Pons (tissue), 1 donor: ENCODE measurements at regions not wholly inside any gene's neighbourhood (a gene's known extent, or its start where the extent isn't known, plus 50 kb on each side); places are given as distances from the start of the nearest gene placed in this dataset.

ENCODE experiments used
- DNase-seq: peaks from one replicate; pipeline ENCODE4 v3.0.0-alpha.2; 2016; ENCODE audit warnings: low spot score

DNA sequence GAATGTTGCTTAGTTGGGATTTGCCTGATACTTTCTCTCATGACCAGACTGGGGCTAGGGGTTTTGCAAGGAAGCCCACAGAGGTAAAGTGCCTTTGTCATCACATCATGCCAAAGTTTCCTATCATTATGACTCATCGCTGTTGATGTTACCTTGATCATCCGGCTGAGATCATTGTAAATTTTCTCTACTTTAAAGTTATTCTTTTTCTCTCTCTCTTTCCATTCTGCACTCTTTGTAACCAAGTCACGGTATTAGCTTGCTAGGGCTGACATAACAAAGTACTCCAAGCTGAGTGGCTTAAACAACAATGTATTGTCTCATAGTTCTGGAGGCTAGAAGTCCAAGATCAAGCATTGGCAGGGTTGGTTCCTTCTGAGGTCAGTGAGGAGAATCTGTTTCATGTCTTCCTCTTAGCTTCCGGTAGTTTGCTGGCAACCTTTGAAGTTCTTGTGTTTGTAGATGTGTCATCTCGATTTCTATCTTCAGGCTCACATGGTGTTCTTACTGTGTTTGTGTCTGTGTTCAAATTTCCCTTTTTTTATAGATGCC is 113.0 kb downstream of the DTHD1 start:
- peak; percentile 67 for DNase-seq

- peak; percentile 75 for DNase-seq
These were observed 118.4 kb downstream of the DTHD1 start for GRCh38 chr4:36399762-36400353.

DNA sequence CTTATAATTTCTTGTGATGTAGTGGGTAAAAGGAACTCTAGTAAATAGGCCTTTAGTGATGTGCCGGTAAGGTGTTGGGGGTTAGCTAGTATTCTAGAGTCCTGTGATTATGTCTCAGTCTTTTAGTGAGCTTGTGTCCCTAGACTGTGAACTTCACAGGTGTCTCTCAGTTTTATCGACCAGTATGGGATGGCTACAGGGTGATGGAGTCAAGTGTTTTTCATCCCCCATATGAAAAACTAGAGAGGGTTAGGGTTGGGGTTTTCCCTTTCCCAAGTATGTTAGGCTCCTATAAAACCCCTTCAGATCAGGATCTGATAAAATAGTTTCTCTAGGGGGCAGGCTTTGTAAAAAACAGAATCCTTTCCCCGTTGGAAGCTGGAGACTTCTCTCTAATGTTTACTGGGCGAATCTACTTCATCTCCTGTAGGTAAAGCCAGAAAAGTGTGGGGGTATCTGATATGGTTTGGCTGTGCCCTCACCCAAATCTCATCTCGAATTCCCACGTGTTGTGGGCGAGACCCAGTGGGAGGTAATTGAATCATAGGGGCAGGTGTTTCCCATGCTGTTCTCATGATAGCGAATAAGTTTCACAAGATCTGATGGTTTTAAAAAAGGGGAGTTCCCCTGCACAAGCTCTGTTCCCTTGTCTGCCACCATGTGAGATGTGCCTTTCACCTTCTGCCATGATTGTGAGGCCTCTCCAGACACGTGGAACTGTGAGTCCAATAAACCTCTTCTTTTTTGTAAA is 120.8 kb downstream of the DTHD1 start:
- DNase-seq: no peak

- DNase-seq: no peak
These were observed 129.9 kb downstream of the DTHD1 start for GRCh38 chr4:36411338-36411737.

- no peak for DNase-seq
These were observed 132.8 kb downstream of the DTHD1 start for GRCh38 chr4:36414248-36414647.

DNA sequence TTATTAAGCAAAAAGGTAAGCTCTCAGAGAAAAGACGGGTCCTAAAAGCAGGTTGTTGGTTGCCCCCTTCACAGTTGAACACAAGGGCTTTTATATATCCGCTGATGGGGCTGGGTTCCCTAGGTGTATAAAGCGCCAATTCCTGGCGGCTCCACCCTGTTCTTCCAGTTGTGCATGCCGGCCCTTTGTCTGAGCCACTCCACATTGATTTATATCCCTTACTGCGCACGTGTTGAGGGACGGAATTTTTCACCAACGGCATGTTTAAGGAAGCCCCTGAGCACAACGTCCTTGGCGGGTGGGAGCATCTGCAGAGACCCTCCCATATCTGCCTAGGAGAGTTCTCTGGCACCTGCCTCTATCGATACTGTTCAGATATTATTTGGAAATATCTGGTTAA is 135.7 kb downstream of the DTHD1 start:
- DNase-seq: no peak

DNA sequence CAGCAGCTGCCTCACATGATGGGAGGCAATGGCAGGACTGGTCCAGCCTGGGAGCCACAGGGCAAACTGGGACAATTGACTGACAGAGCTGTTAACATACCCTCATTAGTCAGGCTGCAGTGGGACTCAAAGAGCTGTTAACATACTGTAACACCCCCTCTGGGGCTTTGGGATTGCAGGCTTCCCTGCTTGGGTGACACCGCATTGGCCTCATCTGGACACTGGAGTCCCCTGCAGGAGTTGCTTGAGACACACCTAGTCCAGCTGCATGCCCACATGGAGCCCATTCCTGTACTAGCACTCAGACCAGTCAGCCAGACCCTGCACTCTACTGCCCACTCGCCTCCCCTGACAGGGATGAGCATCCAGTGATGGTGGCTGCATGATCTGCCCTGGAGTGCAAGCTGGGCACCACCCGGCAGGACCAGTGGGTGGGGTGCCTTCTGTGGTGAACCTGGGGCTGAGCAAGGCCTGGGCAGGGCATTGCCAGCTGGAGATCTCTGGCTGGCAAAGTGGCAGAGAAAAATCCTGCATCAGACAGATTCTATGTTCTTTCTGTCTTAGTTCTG is 138.8 kb downstream of the DTHD1 start:
- DNase-seq: no peak

DNA sequence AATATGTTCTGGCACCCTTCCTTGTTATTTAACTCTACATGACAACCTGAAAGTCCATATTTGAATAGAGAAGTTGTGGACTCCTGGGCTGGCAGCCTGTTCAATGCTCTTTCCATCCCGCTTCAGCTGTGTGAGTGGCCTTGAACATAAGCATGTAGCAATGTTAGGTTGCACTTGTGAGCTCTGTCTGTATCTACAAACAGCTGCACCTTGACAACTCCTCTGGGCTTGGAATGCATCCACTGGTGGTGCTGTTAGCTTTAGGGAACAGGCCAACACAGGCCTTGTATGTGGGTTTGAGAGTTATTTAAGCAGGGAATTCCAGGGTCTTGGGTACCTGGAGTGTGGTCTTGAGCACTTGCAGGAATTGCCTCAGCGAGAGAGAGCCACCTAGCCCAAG is 141.2 kb downstream of the DTHD1 start:
- no peak for DNase-seq

DNA sequence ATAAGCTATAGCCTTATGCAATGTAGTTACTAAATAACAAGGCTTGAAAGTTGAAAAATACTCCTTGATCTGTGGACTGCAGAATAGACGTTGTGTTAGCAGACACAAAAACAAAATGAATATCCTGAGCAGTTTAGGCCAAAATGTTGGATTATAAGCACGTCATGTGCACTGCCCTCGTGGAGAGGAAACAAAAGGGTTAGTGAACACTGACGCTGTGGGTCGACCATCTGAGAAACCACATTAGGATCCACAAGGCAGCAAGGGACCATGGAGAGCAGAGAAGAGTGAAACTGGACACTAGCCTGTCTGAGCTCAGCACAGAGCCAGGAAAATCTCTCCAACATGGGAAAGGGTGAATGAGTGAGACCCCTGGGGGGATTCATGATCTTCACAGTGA is 145.3 kb downstream of the DTHD1 start:
- DNase-seq: no peak

DNA sequence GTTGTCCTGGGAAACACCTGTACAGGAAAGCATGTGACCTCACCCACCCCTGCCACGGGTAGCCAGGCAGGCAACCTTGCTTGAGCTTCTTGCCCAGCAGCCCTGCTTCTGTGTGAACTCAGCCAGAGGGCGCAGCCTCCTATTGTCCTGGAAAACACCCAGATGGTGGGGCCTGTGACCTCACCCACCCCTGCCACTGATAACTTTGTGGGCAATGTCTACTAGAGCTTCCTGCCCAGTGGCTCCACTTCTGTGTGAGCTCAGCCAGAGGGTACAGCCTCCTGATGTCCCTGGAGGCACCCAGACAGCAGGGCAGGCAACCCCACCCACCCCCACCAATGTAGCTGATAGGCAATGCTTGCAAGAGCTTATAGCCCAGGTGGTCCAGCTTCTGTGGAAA is 146.3 kb downstream of the DTHD1 start:
- DNase-seq: no peak

DNA sequence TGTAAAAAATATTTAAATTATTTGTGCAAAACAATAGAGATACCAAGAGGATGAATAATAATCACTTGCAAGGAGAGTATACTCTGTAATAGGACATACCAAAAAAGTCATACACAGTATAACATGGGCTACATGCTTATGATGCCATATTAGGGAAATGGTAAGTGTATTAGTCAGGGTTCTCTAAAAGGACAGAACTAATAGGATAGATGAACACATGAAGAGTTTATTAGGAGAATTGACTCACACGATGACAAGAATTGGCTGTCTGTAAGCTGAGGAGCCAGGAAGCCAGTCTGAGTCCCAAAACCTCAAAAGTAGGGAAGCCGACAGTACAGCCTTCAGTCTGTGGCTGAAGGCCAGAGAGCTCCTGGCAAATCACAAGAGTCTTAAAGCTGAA is 151.2 kb downstream of the DTHD1 start:
- DNase-seq: no peak

DNA sequence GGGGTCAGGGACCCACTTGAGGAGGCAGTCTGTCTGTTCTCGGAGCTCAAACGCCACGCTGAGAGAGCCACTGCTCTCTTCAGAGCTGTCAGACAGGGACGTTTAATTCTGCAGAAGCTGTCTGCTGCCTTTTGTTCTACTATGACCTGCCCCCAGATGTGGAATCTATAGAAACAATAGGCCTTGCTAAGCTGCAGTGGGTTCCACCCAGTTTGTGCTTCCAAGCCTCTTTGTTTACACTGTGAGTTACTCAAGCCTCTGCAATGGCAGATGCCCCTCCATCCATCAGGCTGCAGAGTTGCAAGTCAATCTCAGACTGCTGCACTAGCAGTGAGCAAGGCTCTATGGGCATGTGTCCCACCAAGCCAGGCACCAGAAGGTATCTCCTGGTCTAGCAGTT is 158.1 kb downstream of the DTHD1 start:
- DNase-seq: no peak

DNA sequence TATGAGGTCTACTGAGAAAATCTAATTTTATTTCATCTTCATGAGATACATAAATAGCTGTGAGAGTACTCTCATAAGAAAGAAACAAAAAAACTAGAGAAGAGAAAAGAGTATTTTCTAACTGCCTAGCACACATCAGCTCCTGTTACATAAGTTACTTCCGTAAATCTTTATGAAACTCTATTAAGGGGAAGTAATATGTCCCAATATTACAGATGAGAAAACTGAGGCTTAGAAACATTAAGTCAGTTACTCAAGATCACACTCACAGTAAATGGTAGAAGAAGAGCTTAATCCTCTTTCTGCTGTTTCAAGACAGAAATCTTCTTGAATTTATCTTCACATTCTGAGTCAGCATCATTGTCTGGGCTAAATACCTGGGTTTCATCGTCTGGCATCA is 164.1 kb downstream of the DTHD1 start:
- DNase-seq: no peak

DNA sequence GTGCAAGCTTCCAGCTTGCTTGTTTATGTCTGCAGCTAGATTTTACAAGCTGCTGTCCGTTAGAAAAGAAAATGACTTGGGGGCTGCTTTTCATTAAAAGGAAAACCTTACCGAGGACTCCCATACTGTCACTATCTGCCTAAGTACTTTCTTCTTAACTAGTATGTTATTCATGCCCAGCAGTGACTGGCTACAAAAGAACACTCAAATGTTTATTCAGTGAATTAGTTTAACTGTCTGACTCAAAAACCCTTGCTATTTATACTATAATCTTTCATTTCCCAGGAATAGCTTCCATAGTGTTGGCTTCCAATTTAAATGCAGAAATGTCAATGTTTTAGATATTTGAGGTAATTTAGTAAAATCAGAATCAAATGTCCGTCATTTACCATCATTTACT is 164.9 kb downstream of the DTHD1 start:
- no peak for DNase-seq

- DNase-seq: no peak
These were observed 179.9 kb downstream of the DTHD1 start for GRCh38 chr4:36461344-36461743.

- DNase-seq: no peak
These were observed 186.3 kb downstream of the DTHD1 start for GRCh38 chr4:36467670-36468069.

DNA sequence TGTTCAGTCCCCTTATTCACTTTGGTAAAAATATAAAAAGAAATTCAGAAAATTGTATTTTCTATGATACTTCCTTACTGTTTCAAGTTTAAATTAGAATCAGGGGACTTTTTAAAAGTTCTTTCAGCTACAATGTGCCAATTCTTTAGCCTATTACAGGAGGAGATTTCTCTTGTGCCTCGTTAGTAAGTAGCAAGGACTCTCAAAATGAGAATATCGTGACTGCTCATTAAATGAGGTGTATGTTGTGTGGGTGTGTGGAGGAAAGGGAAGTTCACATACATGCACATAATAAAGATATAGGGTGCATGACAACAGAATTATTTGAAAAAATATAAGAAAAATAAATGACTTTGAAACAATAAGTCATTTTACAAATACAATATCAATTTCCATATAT is 190.5 kb downstream of the DTHD1 start:
- DNase-seq: no peak

GRCh38 chr4:36476135-36476534 is 194.7 kb downstream of the DTHD1 start:
- no peak for DNase-seq

DNA sequence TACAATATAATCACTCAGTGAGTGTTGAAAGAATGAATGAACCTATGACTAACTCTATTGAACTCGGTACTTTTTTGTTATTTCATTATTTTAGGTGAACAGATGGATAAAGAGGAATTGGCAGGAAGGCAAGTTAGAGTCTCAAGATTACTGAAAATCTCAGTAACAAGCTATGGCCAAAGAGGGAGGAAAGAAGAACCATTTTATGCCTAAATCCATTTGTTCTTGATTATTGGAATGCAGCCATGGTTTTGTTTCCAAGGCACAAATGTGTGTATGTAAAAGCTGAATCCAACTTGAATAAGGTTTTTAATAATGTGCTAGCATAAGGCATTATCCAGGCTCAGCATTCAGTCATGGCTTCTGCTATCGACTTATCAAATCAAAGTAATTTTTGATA is 196.4 kb downstream of the DTHD1 start:
- DNase-seq: peak; percentile 1

DNA sequence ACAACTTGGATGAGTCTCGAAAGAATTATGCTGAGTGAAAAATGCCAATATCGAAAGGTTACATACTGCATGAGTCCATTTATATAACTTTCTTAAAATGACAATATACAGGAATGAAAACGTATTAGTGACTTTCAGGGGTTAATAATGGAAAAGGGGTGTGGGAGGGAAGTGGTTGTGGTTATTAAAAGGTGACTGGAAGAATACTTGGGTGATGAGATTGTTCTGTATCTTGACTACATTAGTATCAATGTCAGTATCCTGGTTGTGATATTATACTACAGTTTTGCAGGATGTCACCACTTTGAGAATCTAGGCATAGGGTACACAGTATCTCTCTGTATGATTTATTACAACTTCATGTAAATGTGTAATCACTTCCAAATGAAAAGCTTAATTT is 204.5 kb downstream of the DTHD1 start:
- DNase-seq: no peak

DNA sequence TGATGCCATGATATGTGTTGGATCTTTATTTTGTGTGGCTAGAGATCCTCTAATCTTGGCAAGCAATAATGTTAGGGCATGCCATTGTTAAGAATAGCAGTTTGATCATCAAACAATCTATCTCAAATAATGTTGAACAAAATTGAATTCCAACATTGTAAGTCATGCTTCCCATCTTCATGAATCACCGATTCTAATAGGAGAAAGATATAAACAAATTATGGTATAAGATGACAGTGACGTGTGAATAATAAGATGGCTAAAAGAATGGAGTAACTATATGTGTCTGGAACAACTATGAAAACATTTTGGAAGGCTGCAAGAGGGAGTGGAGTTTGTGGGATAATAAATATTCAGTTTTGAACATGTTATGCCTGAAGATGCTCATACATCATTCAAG is 208.4 kb downstream of the DTHD1 start:
- DNase-seq: no peak

GRCh38 chr4:36492041-36492440 is 210.6 kb downstream of the DTHD1 start:
- no peak for DNase-seq

- no peak for DNase-seq
These were observed 211.2 kb downstream of the DTHD1 start for GRCh38 chr4:36492590-36492989.
